DMS 273 (cell line): ENCODE measurements at regions not wholly inside any gene's neighbourhood (a gene's known extent, or its start where the extent isn't known, plus 50 kb on each side); places are given as distances from the start of the nearest gene placed in this dataset.

Experiments used
- DNase-seq: peaks from one replicate; lab custom pipeline; 2025; ENCODE audit not compliant: unreplicated experiment; lab: John Stamatoyannopoulos, UW

DNA sequence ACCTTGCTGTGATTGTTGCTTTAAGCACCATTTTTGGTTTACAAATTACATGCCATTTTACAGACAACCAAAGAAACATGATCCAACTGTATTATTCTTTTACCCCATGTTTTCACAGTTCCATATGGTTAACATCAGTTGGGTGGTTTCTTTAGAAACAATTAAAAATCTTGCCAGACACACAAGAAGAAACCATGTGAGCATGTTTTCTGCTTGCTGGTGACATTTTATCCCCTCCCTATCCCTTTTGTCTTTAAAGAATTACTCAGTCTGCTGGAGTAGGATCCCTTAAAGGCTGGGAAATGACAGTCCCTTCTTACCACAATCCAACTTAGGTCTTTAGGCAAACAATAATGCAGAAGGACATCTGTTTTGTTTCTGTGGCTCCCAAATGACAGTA, 121.8 kb upstream of the PLXNC1 start:
- DNase-seq: no peak

DNA sequence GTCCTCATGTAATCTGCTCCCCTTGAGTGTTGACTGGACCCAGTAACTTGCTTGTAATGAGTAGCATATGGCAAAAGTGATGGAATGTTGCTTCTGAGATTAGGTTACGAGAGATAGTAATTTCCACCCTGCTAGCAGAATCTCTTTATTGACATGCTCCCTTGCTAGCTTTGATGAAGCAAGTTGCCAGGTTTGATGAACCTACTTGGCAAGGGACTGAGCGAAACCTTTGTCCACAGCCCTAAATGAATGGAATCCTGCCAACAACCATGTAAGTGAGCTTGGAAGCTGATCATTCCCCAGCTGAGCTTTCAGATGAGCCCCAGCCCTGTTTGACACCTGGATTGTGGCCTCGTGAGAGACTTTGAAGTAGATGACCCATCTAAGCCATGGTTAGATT, 120.8 kb upstream of the PLXNC1 start:
- DNase-seq: peak; percentile 9

DNA sequence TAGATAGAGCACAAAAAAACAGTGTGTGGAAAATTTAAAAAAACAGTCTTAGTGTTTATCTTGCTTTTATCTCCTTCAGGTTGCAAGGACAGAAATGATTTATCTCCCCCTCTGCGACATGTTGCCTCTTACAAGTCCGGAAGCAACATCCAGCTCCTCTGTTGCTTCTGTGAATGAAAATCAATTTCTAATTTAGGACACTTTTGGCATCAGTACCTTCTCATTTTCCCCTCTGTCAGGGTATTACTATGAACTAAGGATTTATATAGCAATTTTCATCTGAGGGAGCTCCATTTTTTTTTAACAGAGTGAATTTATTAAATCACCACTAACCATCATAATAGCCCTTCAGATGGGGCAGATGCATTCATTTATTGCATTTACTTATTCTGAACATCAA, 116.6 kb upstream of the PLXNC1 start:
- no peak for DNase-seq

DNA sequence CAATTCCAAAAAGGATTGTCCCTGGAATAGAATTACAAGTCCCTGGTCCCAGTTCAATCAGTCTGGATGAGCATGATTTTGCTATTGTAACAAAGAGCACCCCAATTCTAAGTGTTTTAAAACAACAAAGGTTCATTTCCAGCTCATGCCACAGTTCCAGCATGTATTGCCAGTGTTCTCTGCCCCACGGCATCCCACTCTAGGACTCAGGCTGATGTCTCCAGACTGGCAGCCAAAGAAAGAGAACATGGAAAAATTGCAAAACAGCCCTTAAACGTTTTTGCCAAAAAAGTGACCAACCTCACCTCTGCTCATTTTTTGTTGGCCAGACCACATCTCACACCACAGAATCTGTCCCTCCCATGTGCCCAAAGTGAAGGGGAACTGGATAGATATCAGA, 116.0 kb upstream of the PLXNC1 start:
- DNase-seq: no peak

DNA sequence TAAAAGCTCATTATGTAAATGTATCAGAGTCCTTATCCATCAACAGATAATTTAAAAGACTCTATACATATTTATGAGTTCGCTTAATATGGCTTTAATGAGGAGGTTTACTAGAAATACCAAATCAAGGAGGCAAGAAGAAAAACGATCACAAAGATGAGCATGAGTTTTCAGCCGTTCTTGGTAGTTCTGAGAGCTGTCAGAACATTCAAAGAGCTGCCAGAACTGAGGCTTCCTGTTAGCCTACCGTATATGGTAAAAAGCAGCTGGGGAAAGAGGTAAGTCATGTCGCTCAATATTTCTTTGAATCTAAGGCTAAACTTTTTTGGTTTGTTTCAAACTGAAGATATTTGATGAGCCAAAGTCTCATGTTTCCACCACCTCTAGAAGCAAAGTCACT, 115.3 kb upstream of the PLXNC1 start:
- DNase-seq: no peak

DNA sequence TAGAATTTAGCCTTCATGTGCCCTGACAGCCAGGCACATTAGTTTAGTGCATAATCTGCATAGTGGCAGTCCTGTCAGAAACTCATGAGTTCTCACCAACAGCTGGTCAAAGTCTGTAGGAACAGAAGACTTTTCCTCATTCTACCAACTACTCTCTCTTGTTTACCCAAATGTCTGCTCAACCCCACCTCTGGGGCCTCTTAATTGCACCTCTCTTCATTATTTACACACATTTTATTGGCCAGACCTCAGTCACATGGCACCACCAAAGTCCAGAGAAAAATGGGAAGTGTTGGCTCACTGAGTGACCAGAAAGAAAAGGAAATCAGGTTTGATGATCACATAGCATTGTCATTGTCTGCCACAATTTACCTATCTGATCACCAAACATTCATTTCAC, 114.6 kb upstream of the PLXNC1 start:
- DNase-seq: no peak

DNA sequence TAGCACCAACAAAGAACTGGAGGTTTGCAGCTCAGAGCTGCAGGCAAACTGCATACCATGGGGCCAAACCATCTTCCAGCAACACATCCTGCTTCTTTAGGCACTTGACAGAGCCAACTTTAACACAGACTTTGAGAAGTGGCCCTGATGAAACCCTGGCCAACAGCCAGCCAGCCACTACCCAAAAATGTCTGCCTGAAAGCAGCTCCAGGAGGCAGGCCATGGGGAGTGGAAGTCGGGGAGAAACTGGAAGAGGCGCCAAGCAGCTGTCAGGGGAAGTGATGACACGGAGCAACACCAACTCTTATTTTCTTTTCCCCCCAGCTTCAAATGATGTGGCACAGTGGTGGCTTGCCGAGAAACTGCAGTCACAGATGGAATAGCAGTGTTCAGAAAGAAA, 110.9 kb upstream of the PLXNC1 start:
- no peak for DNase-seq

DNA sequence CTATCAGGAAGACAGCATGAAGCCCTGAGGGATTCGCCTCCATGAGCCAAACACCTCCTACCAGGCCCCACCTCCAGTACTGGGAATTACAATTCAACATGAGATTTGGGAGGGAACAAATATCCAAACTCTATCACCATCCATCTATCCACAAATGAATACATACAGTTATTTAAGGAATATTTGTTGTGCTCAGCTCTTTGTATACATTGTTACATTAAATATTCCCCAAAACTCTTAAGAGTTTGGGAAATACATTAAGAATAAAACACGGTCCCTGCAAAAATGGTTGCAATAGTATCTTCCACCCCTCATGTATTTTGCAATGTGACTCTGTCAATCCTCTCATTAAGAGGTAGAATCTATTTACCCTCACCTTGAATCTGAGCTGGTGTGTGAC, 109.8 kb upstream of the PLXNC1 start:
- no peak for DNase-seq

DNA sequence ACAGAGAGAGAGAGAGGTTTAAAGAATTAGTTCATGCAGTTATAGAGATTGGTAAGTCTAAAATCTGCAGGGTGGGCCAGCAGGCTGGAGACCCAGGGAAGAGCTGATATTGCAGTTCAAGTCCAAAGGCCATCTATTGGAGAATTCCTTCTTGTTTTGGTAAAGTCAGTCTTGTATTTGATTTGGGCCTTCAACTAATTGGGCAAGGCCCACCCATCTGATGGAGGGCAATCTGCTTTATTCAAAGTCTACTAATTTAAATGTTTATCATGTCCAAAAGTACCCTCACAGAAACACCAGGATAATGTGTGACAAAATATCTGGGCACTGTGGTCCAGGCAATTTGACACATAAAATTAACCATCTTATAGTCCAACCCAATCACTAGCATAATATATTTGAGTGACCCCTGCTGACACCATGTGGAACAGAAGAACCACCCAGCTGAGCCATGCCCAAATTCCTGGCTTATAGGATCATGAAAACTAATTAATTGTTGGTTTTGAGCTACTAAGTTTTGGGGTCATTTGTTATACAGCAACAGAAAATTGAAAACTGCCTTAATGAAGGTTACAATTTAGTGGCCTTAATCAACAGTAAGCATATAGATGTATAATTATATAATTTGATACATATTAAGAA, 109.1 kb upstream of the PLXNC1 start:
- DNase-seq: no peak

DNA sequence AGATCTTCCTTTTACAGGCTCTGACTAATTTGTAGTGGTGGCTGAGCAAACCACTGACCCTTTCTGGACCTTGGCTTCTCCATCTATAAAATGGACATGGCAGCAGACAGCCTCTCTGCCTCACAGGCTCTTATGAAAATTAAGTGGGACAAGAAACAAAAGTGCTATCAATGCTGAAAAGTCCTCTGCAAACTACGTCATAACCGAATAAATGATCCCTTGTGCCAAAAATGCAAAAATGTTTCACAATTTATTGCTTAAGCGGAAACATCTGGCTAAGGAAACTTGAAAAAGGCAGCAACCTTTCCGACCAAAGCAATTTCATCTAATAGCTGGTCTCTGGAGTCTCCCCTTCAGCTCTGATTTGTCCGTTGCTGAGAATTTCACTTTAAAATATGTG, 108.5 kb upstream of the PLXNC1 start:
- DNase-seq: no peak

DNA sequence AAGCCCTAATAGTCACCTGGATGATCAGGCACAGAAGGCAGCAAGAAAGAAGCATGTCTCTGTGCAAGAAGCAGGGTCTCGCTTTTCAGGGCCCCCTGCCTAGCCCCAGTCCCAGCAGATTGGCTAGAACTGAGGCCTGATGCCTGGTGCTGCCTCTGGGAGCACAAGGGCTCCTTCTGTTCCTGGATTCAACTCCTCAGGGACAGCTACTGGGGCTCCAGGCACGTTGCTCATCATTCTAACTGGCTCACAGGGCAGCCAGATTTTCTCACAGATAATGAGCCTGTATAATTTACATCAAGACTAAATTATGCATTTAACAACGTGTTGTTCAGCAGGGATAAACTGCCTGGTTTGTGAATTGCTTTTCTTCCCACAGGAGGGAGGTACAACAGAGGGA, 106.5 kb upstream of the PLXNC1 start:
- peak; percentile 32 for DNase-seq

DNA sequence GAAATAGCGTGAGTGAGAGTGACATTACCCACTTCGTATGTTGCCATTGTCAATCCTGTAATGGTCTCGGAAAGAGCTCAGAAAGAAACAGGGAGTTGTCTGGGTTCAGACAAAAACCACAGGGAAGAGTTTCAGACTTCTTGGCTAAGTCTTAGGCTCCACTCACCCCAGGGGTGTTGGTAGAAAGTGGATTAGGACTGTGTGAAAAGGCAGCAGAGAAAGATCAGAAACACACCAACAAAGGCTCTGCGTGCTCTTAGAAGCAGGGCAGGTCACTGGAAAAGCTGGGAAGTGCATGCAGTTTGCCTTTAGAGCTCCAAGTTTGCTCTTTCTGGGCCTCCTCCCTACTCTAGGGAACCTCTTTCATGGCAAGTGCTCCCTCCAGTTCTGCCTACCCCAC, 106.1 kb upstream of the PLXNC1 start:
- DNase-seq: no peak

DNA sequence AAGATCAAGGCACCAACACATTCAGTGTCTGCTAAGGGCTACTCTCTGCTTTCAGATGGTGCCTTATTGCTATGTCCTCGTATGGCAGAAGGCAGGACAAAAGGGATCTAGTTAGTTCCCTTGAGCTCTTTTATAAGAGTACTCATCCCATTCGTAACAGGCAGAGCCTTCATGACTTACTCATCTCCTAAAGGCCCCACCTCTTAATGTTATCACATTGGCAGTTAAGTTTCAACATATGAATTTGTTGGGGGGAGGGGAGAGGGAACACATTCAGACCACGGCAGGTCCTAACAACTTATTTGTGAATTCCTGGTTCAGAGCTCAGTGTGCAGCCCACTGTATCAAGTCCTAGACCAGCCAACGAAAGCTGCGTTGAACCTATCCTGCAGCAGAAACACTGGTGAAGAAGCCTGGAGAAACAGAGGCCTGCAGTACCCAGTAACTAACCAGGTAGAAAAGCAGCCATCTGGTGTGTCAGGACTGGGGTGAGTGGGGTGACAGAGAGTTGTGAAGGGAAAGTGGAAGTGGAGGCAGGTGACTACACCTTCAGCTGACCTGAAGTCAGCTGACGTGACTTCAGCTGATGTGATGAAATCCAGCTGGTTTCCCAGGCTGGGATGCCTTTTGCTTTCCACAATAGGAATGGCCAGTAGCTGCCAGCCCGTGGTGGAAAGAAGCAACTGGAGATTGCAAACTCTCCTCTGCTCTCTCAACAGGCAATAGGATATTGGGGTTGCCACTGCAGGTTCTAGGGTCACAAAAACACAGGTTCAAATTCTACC, 101.6 kb upstream of the PLXNC1 start:
- DNase-seq: peak; percentile 5

DNA sequence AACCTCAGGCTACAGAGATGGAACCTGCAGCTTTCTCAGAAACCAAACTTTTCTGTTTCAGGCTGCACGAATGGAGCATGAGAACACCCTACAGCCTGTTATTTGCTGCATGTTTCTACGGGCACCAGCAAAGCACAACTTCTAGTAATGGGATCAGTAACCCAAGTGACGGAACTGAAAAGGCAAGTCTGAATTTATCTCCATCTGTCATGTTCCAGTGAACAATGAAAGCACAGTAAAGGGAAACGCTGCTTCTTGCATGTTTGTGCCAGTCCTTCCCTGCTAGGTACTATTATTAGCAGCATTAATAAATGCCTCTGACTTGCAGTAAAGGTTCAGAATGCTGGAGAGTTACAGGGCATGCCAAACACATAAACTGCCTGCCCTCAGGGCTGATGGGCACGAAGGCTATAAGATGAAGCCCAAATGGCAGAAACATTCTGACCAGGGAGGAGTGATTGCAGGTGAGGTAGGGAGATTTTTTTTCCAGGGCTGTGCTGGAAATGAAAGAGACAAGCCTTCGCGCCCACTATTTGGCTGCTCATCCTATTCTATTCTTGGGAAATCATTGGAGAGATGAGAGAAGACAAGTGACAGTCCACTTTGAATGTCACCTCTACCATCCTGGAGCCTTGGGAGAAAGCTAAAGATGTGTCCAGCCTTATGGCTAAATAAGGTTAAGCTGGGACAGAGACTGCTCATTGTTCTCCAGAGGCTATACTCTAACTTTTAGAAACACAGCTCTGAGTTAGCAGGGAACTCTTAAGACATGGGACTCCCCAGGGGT, 100.4 kb upstream of the PLXNC1 start:
- DNase-seq: peak; percentile 38

DNA sequence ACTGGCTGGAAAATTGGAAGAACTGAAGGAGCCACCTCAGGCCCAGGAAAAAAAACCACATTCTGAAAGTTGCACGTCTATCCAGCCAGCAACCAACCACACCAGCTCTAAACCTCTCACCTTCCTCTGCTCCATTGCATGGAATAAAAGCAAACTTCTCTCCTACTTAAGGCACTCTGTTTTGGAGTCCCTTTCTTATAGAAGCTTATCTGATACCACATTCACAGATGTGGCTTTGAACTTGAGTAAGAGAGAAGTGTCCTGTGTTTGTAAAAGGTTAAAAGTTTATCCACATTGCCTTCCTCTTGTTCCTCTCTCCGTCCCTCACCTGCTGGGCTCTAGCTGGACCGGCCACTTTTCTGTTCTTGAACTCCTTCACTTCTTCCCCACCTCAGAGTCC, 99.6 kb upstream of the PLXNC1 start:
- no peak for DNase-seq

DNA sequence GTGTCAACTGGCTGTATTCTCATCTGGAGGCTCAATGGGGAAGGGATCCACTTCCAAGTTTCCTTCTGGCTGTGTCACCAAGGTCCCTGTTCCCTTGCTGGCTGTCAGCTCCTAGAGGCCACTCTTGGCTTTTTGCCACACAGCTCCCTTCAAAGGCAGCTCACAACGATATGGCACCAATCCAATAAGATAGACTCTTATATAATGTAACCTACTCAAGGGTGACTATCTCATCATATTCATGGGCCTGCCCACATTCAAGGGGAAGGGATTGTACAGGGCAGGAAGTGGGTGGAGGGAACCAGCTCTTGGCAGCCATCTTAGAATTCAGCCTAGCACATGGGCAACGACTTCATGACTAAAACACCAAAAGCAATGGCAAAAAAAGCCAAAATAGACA, 98.7 kb upstream of the PLXNC1 start:
- DNase-seq: no peak

DNA sequence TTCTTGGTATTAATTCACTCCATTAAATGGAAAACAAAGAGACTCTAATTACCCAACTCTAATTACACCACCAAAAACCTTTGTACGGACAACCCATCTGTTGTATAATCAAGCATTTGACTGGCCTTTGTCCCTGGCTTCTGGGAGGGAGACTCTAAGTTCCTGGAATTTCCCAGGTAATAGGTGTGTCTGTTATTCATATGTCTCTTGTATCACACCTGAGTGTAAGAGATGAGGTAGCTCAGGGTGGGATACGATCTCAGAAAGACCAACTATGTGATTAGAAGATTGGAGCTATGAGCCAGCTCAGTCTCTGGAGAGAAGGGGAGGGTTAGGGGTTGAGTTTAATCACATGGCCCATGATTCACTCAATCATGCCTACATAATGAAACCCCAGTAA, 94.7 kb upstream of the PLXNC1 start:
- DNase-seq: no peak

DNA sequence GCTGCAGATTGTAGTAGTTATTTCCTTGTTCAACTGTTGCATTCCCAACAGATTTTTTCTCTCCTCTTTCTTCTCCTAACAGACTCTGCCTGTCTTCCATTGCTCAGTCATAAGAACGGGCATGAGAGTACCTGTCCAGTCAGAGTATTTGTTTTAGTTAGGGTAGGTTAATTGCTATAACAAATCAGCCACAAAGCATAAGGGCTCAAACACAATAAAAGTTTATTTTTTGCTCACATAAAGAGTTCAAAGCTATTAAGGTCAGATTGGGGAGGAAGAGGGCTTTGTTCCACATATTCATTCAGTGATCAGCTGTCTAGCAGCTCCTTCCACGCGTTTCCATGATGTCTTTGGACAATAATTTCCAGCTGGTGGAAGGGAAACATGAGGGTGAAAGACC, 92.8 kb upstream of the PLXNC1 start:
- peak; percentile 22 for DNase-seq

DNA sequence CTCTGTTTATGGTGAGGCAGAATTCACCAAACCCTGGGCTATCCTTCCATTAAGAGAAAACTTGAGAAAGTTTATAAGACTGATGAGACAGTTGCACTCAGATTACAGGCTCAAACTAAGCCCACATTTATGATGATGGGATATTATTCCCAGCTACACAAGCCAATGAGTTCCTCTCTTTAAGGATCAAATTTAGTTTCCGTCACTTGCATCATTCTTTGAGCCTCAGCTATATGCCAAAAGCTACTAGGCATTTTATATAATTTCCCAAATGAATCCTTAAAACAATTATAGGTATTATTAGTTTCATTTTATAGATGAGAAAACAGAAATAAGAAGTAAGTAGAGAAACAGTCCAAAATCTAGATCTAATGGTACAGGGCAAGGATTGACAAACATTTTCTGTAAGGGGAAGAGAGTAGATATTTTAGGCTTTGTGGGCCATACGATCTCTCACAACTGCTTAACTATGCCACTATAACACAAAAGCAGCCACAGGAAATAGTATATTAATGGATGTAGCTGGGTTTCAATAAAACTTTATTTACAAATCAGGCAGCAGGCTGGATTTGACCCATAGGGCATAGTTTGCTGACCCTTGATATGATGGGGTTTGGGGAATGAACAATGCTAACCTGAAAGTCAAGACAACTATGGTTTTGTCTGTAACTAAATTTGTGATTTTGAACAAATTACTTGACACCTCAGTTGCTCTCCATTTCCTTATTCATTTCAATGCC, 91.8 kb upstream of the PLXNC1 start:
- no peak for DNase-seq

DNA sequence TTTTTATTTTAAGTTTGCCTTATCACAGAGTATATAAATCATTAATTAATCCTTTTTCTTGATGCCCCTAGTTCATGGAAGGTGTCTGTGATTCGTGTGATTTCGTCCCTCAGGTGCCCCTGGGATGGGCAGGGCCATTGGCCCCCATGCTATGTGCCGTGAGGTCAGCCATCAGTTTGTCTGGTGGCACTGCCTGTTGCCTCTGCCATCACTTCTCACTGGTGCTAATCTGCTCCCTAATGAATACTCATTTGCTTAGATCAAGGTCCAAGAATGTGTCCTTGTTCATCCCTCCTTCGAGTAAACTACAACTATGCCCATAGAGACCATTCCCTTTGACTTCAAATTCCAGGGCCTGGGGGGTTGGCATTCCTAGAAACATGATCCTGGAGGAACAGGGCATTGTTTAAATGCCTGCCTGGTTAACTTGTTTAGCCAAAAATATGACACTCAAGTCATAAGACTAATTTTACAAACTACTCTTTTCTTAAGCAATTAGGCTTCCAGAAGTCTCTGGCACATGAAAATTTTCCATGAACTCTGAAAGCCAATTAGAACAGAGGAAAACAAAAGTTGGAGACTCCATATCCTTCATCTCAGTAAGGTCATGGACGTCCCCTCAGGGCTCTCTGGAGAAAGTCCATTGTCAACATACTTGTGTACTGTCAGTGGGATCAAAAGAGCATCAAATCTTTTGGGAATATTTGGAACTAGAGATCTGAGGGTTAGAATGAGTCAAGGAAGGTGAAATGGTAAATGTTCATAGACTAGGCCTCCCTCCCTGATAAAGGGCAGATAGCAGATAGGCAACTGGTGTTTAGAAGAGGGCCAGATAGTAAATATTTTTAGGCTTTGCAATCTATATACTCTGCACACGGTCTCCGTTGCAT, 90.9 kb upstream of the PLXNC1 start:
- DNase-seq: no peak
